OCI-LY7 (cell line): ENCODE measurements at regions not wholly inside any gene's neighbourhood (a gene's known extent, or its start where the extent isn't known, plus 50 kb on each side); places are given as distances from the start of the nearest gene placed in this dataset.

ENCODE experiments used
- CTCF ChIP-seq: fragments of 200-600 bp; sonication (generic); conservative IDR thresholded peaks from 2 replicates; pipeline ENCODE4 v1.5.1; 2014; ENCODE audit warnings: mild to moderate bottlenecking, antibody characterized with exemption, low read length, moderate library complexity, mixed read lengths
- EZH2phosphoT487 ChIP-seq: fragments of 200-600 bp; sonication (generic); IDR thresholded peaks from 2 replicates; pipeline ENCODE4 v1.6.1; 2018; ENCODE audit warnings: low read depth, borderline replicate concordance, mild to moderate bottlenecking, mixed run types, antibody characterized with exemption, low read length, moderate library complexity, mixed read lengths

- TF ChIP-seq CTCF (no peak), EZH2phosphoT487 (no peak)
Measured at GRCh38 chr2:150230004-150230403, 257.5 kb downstream of the RND3 start.
